IMR-90 (cell line): ENCODE measurements at regions not wholly inside any gene's neighbourhood (a gene's known extent, or its start where the extent isn't known, plus 50 kb on each side); places are given as distances from the start of the nearest gene placed in this dataset.

ENCODE experiments used
- CTCF ChIP-seq: conservative IDR thresholded peaks from 2 replicates; pipeline ENCODE4 v1.5.1; 2012; ENCODE audit warnings: mild to moderate bottlenecking, low read depth, low read length, improper control_type of control experiment
- POLR2A ChIP-seq: IDR thresholded peaks from 2 replicates; pipeline ENCODE4 v1.6.1; 2012; ENCODE audit warnings: mild to moderate bottlenecking, low read depth, low read length
- RCOR1 ChIP-seq: IDR thresholded peaks from 2 replicates; pipeline ENCODE4 v1.6.1; 2012; ENCODE audit warnings: mild to moderate bottlenecking, low read length, improper control_type of control experiment; ENCODE audit not compliant: insufficient replicate concordance
- USF2 ChIP-seq: fragments of 150-350 bp; IDR thresholded peaks from 2 replicates; pipeline ENCODE4 v1.6.1; 2017; ENCODE audit warnings: mild to moderate bottlenecking, antibody characterized with exemption, low read length, low read depth

GRCh38 chr7:85995101-85995500 is 648.6 kb upstream of the GRM3 start:
- TF ChIP-seq USF2: no peak
- TF ChIP-seq RCOR1: no peak
- TF ChIP-seq CTCF: no peak
- TF ChIP-seq POLR2A: no peak
